ENCODE measurements at regions not wholly inside any gene's neighbourhood (a gene's known extent, or its start where the extent isn't known, plus 50 kb on each side); places are given as distances from the start of the nearest gene placed in this dataset.
A peak's percentile ranks its signal among the peaks of the same experiment; 100 is the strongest.

- H2AFZ ChIP-seq (ENCODE audit: low read length) = no peak overlapping the region
- no peak overlapping the region for H3K4me2 ChIP-seq (ENCODE audit: insufficient read depth, low read length)
- no peak for TF ChIP-seq CTCF (IDR thresholded peaks at IDR 0.05; ENCODE audit: extremely low read depth, low read depth, low read length)
- peaks cover 4% of the 10 kb centered on the region for H3K36me3 ChIP-seq (ENCODE audit: insufficient read depth, low read length)
- H3K27ac ChIP-seq (ENCODE audit: low read depth, low read length) = no peak overlapping the region
- H3K27me3 ChIP-seq (ENCODE audit: insufficient read depth, low read length) = no peaks in the 10 kb centered on the region
- H3K79me2 ChIP-seq (ENCODE audit: insufficient read depth, low read length) = peaks cover 84% of the 10 kb centered on the region
- peaks cover 27% of the 10 kb centered on the region for H4K20me1 ChIP-seq (ENCODE audit: insufficient read depth, low read length)
- DNase-seq (ENCODE audit: insufficient read length, low spot score, missing footprints) = no peak
- H3K4me1 ChIP-seq (ENCODE audit: insufficient read depth, low read length) = peaks cover 9% of the 10 kb centered on the region
- no peaks in the 10 kb centered on the region for H3K9me3 ChIP-seq (ENCODE audit: low read depth, low read length)
- no peak overlapping the region for H3K4me3 ChIP-seq (ENCODE audit: insufficient read depth, low read length)
These were observed 287.9 kb upstream of the KLF14 start for GRCh38 chr7:131021902-131022301.

- peaks cover 88% of the 10 kb centered on the region for H3K79me2 ChIP-seq (ENCODE audit: insufficient read depth, low read length)
These were observed 292.4 kb upstream of the KLF14 start for GRCh38 chr7:131026297-131027000.

GRCh38 chr7:131027287-131027773, 293.3 kb upstream of the KLF14 start:
- H4K20me1 ChIP-seq (ENCODE audit: insufficient read depth, low read length) = peaks cover 37% of the 10 kb centered on the region
- no peak overlapping the region for H2AFZ ChIP-seq (ENCODE audit: low read length)
- no peak overlapping the region for H3K4me3 ChIP-seq (ENCODE audit: insufficient read depth, low read length)
- no peaks in the 10 kb centered on the region for H3K27me3 ChIP-seq (ENCODE audit: insufficient read depth, low read length)
- peak overlapping the region; percentile 69 for H3K27ac ChIP-seq (ENCODE audit: low read depth, low read length)
- peaks cover 89% of the 10 kb centered on the region for H3K79me2 ChIP-seq (ENCODE audit: insufficient read depth, low read length)
- DNase-seq (ENCODE audit: insufficient read length, low spot score, missing footprints) = peak; percentile 51
- no peak for TF ChIP-seq CTCF (IDR thresholded peaks at IDR 0.05; ENCODE audit: extremely low read depth, low read depth, low read length)
- peaks cover 21% of the 10 kb centered on the region for H3K4me1 ChIP-seq (ENCODE audit: insufficient read depth, low read length)
- no peaks in the 10 kb centered on the region for H3K9me3 ChIP-seq (ENCODE audit: low read depth, low read length)
- H3K36me3 ChIP-seq (ENCODE audit: insufficient read depth, low read length) = peaks cover 4% of the 10 kb centered on the region
- peak overlapping the region; percentile 46 for H3K4me2 ChIP-seq (ENCODE audit: insufficient read depth, low read length)

More at GRCh38 chr7:131026297-131027000, 292.4 kb upstream of the KLF14 start:
- TF ChIP-seq CTCF (IDR thresholded peaks at IDR 0.05; ENCODE audit: extremely low read depth, low read depth, low read length) = no peak
- peaks cover 19% of the 10 kb centered on the region for H3K4me1 ChIP-seq (ENCODE audit: insufficient read depth, low read length)
- no peaks in the 10 kb centered on the region for H3K9me3 ChIP-seq (ENCODE audit: low read depth, low read length)
- H4K20me1 ChIP-seq (ENCODE audit: insufficient read depth, low read length) = peaks cover 40% of the 10 kb centered on the region
- H3K4me3 ChIP-seq (ENCODE audit: insufficient read depth, low read length) = no peak overlapping the region
- H3K27ac ChIP-seq (ENCODE audit: low read depth, low read length) = peak overlapping the region; percentile 69
- no peak overlapping the region for H2AFZ ChIP-seq (ENCODE audit: low read length)
- DNase-seq (ENCODE audit: insufficient read length, low spot score, missing footprints) = peak; percentile 65
- peak overlapping the region; percentile 46 for H3K4me2 ChIP-seq (ENCODE audit: insufficient read depth, low read length)
- H3K36me3 ChIP-seq (ENCODE audit: insufficient read depth, low read length) = peaks cover 4% of the 10 kb centered on the region
- no peaks in the 10 kb centered on the region for H3K27me3 ChIP-seq (ENCODE audit: insufficient read depth, low read length)

- no peak for TF ChIP-seq CTCF (IDR thresholded peaks at IDR 0.05; ENCODE audit: extremely low read depth, low read depth, low read length)
- H3K79me2 ChIP-seq (ENCODE audit: insufficient read depth, low read length) = peaks cover 93% of the 10 kb centered on the region
- peaks cover 3% of the 10 kb centered on the region for H3K36me3 ChIP-seq (ENCODE audit: insufficient read depth, low read length)
- no peak overlapping the region for H2AFZ ChIP-seq (ENCODE audit: low read length)
- H3K4me2 ChIP-seq (ENCODE audit: insufficient read depth, low read length) = no peak overlapping the region
- H3K27me3 ChIP-seq (ENCODE audit: insufficient read depth, low read length) = no peaks in the 10 kb centered on the region
- H3K9me3 ChIP-seq (ENCODE audit: low read depth, low read length) = no peaks in the 10 kb centered on the region
- H3K27ac ChIP-seq (ENCODE audit: low read depth, low read length) = no peak overlapping the region
- H3K4me3 ChIP-seq (ENCODE audit: insufficient read depth, low read length) = no peak overlapping the region
- peaks cover 21% of the 10 kb centered on the region for H3K4me1 ChIP-seq (ENCODE audit: insufficient read depth, low read length)
- peaks cover 36% of the 10 kb centered on the region for H4K20me1 ChIP-seq (ENCODE audit: insufficient read depth, low read length)
- no peak for DNase-seq (ENCODE audit: insufficient read length, low spot score, missing footprints)
These were observed 294.3 kb upstream of the KLF14 start for GRCh38 chr7:131028295-131028694.
